H9 (cell line): ENCODE measurements at regions not wholly inside any gene's neighbourhood (a gene's known extent, or its start where the extent isn't known, plus 50 kb on each side); places are given as distances from the start of the nearest gene placed in this dataset.

Experiments used
- DNase-seq: peaks from one replicate; pipeline ENCODE4 v3.0.0-alpha.2; 2017
- H2AFZ ChIP-seq: one replicate; pipeline ENCODE4 v1.6.1; 2013; ENCODE audit warnings: mild to moderate bottlenecking, low read length, control low read depth, moderate library complexity
- H2AK5ac ChIP-seq: 2 replicates; pipeline ENCODE4 v1.6.1; 2013; ENCODE audit warnings: low read length, control low read depth, mixed read lengths; ENCODE audit not compliant: insufficient read length
- H2BK120ac ChIP-seq: one replicate; pipeline ENCODE4 v1.6.1; 2013; ENCODE audit warnings: low read depth, mild to moderate bottlenecking, low read length, control low read depth, inconsistent platforms; ENCODE audit not compliant: poor library complexity, severe bottlenecking
- H2BK12ac ChIP-seq: 2 replicates; pipeline ENCODE4 v1.6.1; 2013; ENCODE audit warnings: low read length, control low read depth, mixed read lengths, low read depth; ENCODE audit not compliant: insufficient read length
- H2BK15ac ChIP-seq: 2 replicates; pipeline ENCODE4 v1.6.1; 2013; ENCODE audit warnings: low read depth, low read length, control low read depth
- H2BK20ac ChIP-seq: one replicate; pipeline ENCODE4 v1.6.1; 2013; ENCODE audit warnings: low read depth, mild to moderate bottlenecking, low read length, control low read depth, inconsistent platforms; ENCODE audit not compliant: poor library complexity, severe bottlenecking
- H2BK5ac ChIP-seq: 2 replicates; pipeline ENCODE4 v1.6.1; 2013; ENCODE audit warnings: low read length, control low read depth, mixed read lengths; ENCODE audit not compliant: insufficient read length
- H3K14ac ChIP-seq: 2 replicates; pipeline ENCODE4 v1.6.1; 2013; ENCODE audit warnings: low read length, control low read depth; ENCODE audit not compliant: insufficient read depth
- H3K18ac ChIP-seq: 2 replicates; pipeline ENCODE4 v1.6.1; 2013; ENCODE audit warnings: low read depth, mild to moderate bottlenecking, mixed read lengths, low read length, control low read depth; ENCODE audit not compliant: insufficient read length
- H3K23ac ChIP-seq: 2 replicates; pipeline ENCODE4 v1.6.1; 2013; ENCODE audit warnings: low read length, control low read depth, mixed read lengths, low read depth; ENCODE audit not compliant: insufficient read length
- H3K23me2 ChIP-seq: 2 replicates; pipeline ENCODE4 v1.6.1; 2013; ENCODE audit warnings: low read depth, mild to moderate bottlenecking, mixed read lengths, low read length, control low read depth; ENCODE audit not compliant: insufficient read length, poor library complexity, severe bottlenecking
- H3K27ac ChIP-seq: 2 replicates; pipeline ENCODE4 v1.5.1; 2013; ENCODE audit warnings: low read length, control low read depth, mixed read lengths, low read depth; ENCODE audit not compliant: insufficient read length
- H3K27me3 ChIP-seq: 2 replicates; pipeline ENCODE4 v1.6.1; 2013; ENCODE audit warnings: low read length, control low read depth, inconsistent platforms; ENCODE audit not compliant: insufficient read depth
- H3K4ac ChIP-seq: 2 replicates; pipeline ENCODE4 v1.6.1; 2013; ENCODE audit warnings: low read depth, mild to moderate bottlenecking, control low read depth, inconsistent platforms, low read length, moderate library complexity
- H3K4me1 ChIP-seq: 2 replicates; pipeline ENCODE4 v1.6.1; 2013; ENCODE audit warnings: low read length, control low read depth, inconsistent platforms; ENCODE audit not compliant: insufficient read depth
- H3K4me2 ChIP-seq: 2 replicates; pipeline ENCODE4 v1.6.1; 2013; ENCODE audit warnings: low read length, control low read depth, mixed read lengths; ENCODE audit not compliant: insufficient read length, insufficient read depth
- H3K56ac ChIP-seq: 2 replicates; pipeline ENCODE4 v1.6.1; 2013; ENCODE audit warnings: low read depth, mild to moderate bottlenecking, mixed read lengths, low read length, control low read depth; ENCODE audit not compliant: insufficient read length
- H3K79me1 ChIP-seq: 2 replicates; pipeline ENCODE4 v1.6.1; 2013; ENCODE audit warnings: low read depth, mild to moderate bottlenecking, moderate library complexity, low read length, control low read depth, inconsistent platforms; ENCODE audit not compliant: insufficient read depth, poor library complexity, severe bottlenecking
- H3K79me2 ChIP-seq: 2 replicates; pipeline ENCODE4 v1.6.1; 2013; ENCODE audit warnings: low read length, control low read depth, inconsistent platforms; ENCODE audit not compliant: insufficient read depth
- H3K9ac ChIP-seq: 2 replicates; pipeline ENCODE4 v1.6.1; 2013; ENCODE audit warnings: low read length, control low read depth, mixed read lengths; ENCODE audit not compliant: insufficient read length; ENCODE audit errors: extremely low read depth
- H3K9me3 ChIP-seq: one replicate; pipeline ENCODE4 v1.6.1; 2013; ENCODE audit warnings: low read depth, low read length, inconsistent platforms; ENCODE audit not compliant: control insufficient read depth
- H3T11ph ChIP-seq: one replicate; pipeline ENCODE4 v1.6.1; 2013; ENCODE audit warnings: mild to moderate bottlenecking, low read length, control low read depth, inconsistent platforms
- H4K20me1 ChIP-seq: one replicate; pipeline ENCODE4 v1.6.1; 2013; ENCODE audit not compliant: control insufficient read depth, insufficient read length, insufficient read depth
- H4K5ac ChIP-seq: 2 replicates; pipeline ENCODE4 v1.6.1; 2013; ENCODE audit warnings: low read depth, mild to moderate bottlenecking, mixed read lengths, low read length, control low read depth; ENCODE audit not compliant: insufficient read length
- H4K8ac ChIP-seq: replicated peaks from 2 replicates; pipeline ENCODE4 v1.6.1; 2013; ENCODE audit warnings: low read length, control low read depth, mixed read lengths, low read depth; ENCODE audit not compliant: insufficient read length
- H4K91ac ChIP-seq: 2 replicates; pipeline ENCODE4 v1.6.1; 2013; ENCODE audit warnings: low read depth, mild to moderate bottlenecking, moderate library complexity, mixed read lengths, low read length, control low read depth; ENCODE audit not compliant: insufficient read length
- H3K27ac Mint-ChIP-seq, 3 experiments: 2 replicates in 2 of 3; 3 replicates in 1 of 3; pipeline ENCODE4 v1.8.0; 2020 to 2021; ENCODE audit warnings: mixed read lengths in 3 of 3, mild to moderate bottlenecking in 1 of 3, moderate library complexity in 1 of 3
- H3K27me3 Mint-ChIP-seq: 2 replicates; pipeline ENCODE4 v1.8.0; 2021; ENCODE audit warnings: low read depth, mild to moderate bottlenecking, moderate library complexity, mixed read lengths
- H3K36me3 Mint-ChIP-seq, 3 experiments: 2 replicates in 2 of 3; 3 replicates in 1 of 3; pipeline ENCODE4 v1.8.0; 2020 to 2021; ENCODE audit warnings: low read depth in 3 of 3, mixed read lengths in 3 of 3; ENCODE audit not compliant: insufficient read depth in 1 of 3
- H3K4me1 Mint-ChIP-seq, 2 experiments: 2 replicates each; pipeline ENCODE4 v1.8.0; 2020; ENCODE audit warnings: mixed read lengths in 2 of 2
- H3K4me3 Mint-ChIP-seq, 2 experiments: 2 replicates in 1 of 2; 3 replicates in 1 of 2; pipeline ENCODE4 v1.8.0; 2020 to 2021; ENCODE audit warnings: mild to moderate bottlenecking in 2 of 2, mixed read lengths in 2 of 2, moderate library complexity in 1 of 2
- H3K9me3 Mint-ChIP-seq, 2 experiments: 2 replicates in 1 of 2; 3 replicates in 1 of 2; pipeline ENCODE4 v1.8.0; 2020; ENCODE audit warnings: mild to moderate bottlenecking in 2 of 2, mixed read lengths in 2 of 2, moderate library complexity in 1 of 2
- WGBS: extraction: QIAGEN DNeasy Blood & Tissue Kit; methylation state at CpG from one replicate; pipeline ENCODE4 v1.1.7; 2013; ENCODE audit warnings: missing lambda C conversion rate, low lambda C conversion rate, mixed read lengths; ENCODE audit not compliant: insufficient read length; ENCODE audit errors: extremely low coverage; 5-methylcytosine and 5-hydroxymethylcytosine counted together
- TF ChIP-seq, protein P1 (sequence below): fragments of 200-600 bp; sonication (generic); conservative IDR thresholded peaks from 3 replicates; pipeline ENCODE4 v1.8.0; 2021; ENCODE audit warnings: antibody characterized with exemption, mild to moderate bottlenecking

- H2AFZ ChIP-seq, result no peak overlapping the region
- no peak overlapping the region for H4K91ac ChIP-seq
- no peak overlapping the region for H2BK12ac ChIP-seq
- no peaks in the 10 kb centered on the region for H3K36me3 Mint-ChIP-seq
- H3K23ac ChIP-seq, result no peak overlapping the region
- H4K5ac ChIP-seq, result no peak overlapping the region
- H3K4me2 ChIP-seq, result no peak overlapping the region
- H2BK120ac ChIP-seq, result no peak overlapping the region
- TF ChIP-seq, protein P1, sequence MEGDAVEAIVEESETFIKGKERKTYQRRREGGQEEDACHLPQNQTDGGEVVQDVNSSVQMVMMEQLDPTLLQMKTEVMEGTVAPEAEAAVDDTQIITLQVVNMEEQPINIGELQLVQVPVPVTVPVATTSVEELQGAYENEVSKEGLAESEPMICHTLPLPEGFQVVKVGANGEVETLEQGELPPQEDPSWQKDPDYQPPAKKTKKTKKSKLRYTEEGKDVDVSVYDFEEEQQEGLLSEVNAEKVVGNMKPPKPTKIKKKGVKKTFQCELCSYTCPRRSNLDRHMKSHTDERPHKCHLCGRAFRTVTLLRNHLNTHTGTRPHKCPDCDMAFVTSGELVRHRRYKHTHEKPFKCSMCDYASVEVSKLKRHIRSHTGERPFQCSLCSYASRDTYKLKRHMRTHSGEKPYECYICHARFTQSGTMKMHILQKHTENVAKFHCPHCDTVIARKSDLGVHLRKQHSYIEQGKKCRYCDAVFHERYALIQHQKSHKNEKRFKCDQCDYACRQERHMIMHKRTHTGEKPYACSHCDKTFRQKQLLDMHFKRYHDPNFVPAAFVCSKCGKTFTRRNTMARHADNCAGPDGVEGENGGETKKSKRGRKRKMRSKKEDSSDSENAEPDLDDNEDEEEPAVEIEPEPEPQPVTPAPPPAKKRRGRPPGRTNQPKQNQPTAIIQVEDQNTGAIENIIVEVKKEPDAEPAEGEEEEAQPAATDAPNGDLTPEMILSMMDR, result no peak
- DNase-seq, result no peak
- no peak overlapping the region for H3K56ac ChIP-seq
- no peak overlapping the region for H3K4ac ChIP-seq
- WGBS, result no CpG with 5 or more reads among the region's 2 CpGs
- H3K4me3 Mint-ChIP-seq, result no peak overlapping the region
- no peak overlapping the region for H3K9ac ChIP-seq
- no peaks in the 10 kb centered on the region for H3K23me2 ChIP-seq
- no peak overlapping the region for H2BK5ac ChIP-seq
- H3K79me2 ChIP-seq, result no peaks in the 10 kb centered on the region
- H2BK20ac ChIP-seq, result no peak overlapping the region
- no peak overlapping the region for H3K27ac Mint-ChIP-seq
- peaks cover 6 to 9% of the 10 kb centered on the region in 2 experiments for H3K4me1 Mint-ChIP-seq
- no peaks in the 10 kb centered on the region for H3K27me3 Mint-ChIP-seq
- no peaks in the 10 kb centered on the region for H3K9me3 ChIP-seq
- H3K9me3 Mint-ChIP-seq, result no peaks in the 10 kb centered on the region
- H4K8ac ChIP-seq, result no peak overlapping the region
- no peaks in the 10 kb centered on the region; the same call in 1 of the 2 replicates for H3K4me1 ChIP-seq
- no peaks in the 10 kb centered on the region for H3K79me1 ChIP-seq
- H3T11ph ChIP-seq, result no peak overlapping the region
- no peak overlapping the region for H3K14ac ChIP-seq
- no peak overlapping the region for H2AK5ac ChIP-seq
- H3K18ac ChIP-seq, result no peak overlapping the region
- H2BK15ac ChIP-seq, result no peak overlapping the region
- no peak overlapping the region for H3K27ac ChIP-seq
- no peaks in the 10 kb centered on the region for H3K27me3 ChIP-seq
- no peaks in the 10 kb centered on the region for H4K20me1 ChIP-seq
These were observed 192.2 kb downstream of the ADGRA3 start for GRCh38 chr4:22323691-22324090.
